ENCODE measurements at regions not wholly inside any gene's neighbourhood (a gene's known extent, or its start where the extent isn't known, plus 50 kb on each side); places are given as distances from the start of the nearest gene placed in this dataset.
"Not testable (repeated sequence)": the region's sequence is repeated elsewhere in the genome, so short reads cannot be mapped to it uniquely, and the experiment has no call there.

DNA sequence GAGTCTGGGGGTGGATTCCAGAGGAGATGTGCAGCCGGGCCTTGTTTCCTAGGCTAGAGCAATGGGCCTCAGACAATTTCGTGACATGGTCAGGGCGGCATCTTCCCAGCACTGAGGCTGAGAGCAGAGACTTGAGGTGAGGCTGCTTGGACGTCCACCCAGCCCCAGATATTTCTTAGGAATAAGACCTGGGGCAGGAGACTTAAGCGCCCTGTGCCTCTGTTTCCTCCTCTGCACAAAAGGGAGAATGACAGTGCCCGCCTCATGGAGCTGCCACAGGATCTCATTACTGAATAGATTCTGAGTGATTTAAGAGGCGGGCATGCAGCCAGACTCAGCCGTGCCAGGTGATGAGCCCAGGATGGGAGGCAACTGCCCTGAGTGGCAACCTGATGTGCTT is 297.9 kb upstream of the SFSWAP start:
- no peak overlapping the region for H3K4me3 Mint-ChIP-seq

DNA sequence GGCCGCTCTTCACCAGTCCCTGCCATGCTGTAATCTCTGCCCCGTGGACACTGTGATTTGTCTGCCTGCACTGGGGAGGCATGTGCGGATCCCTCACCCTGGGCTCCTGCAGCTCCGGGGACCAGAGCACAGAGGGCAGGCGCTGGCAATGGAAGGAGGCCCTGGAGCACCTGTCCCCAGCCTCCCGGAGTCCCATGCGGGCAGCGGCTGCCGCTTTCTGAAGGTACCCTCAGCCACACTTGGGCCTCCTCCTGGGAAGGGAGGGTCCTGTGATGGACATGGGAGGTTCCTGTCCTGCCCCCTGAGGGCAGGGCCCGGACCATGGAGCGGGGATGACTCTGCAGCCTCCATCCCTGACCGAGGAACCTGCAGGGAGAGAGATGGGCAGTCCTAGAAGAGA is 297.4 kb upstream of the SFSWAP start:
- H3K36me3 Mint-ChIP-seq (ENCODE audit: low read depth), result no peaks in the 10 kb centered on the region
- no peak overlapping the region for H3K4me3 Mint-ChIP-seq
- H3K27ac Mint-ChIP-seq, result no peak overlapping the region
- H3K27me3 Mint-ChIP-seq (ENCODE audit: insufficient read depth), result peaks cover 1% of the 10 kb centered on the region
- H3K9me3 Mint-ChIP-seq, result no peaks in the 10 kb centered on the region
- intact Hi-C loops (cut with micrococcal nuclease), result no loop called here
- DNase-seq (ENCODE audit: low spot score), result no peak
- H3K4me1 Mint-ChIP-seq (ENCODE audit: low read depth), result no peaks in the 10 kb centered on the region

More for the DNA sequence above, 297.9 kb upstream of the SFSWAP start:
- no peak for DNase-seq (ENCODE audit: low spot score)
- H3K4me1 Mint-ChIP-seq (ENCODE audit: low read depth), result no peaks in the 10 kb centered on the region
- no peak overlapping the region for H3K27ac Mint-ChIP-seq
- intact Hi-C loops (cut with micrococcal nuclease), result no loop called here
- H3K36me3 Mint-ChIP-seq (ENCODE audit: low read depth), result no peaks in the 10 kb centered on the region
- H3K27me3 Mint-ChIP-seq (ENCODE audit: insufficient read depth), result peaks cover 1% of the 10 kb centered on the region
- H3K9me3 Mint-ChIP-seq, result no peaks in the 10 kb centered on the region

DNA sequence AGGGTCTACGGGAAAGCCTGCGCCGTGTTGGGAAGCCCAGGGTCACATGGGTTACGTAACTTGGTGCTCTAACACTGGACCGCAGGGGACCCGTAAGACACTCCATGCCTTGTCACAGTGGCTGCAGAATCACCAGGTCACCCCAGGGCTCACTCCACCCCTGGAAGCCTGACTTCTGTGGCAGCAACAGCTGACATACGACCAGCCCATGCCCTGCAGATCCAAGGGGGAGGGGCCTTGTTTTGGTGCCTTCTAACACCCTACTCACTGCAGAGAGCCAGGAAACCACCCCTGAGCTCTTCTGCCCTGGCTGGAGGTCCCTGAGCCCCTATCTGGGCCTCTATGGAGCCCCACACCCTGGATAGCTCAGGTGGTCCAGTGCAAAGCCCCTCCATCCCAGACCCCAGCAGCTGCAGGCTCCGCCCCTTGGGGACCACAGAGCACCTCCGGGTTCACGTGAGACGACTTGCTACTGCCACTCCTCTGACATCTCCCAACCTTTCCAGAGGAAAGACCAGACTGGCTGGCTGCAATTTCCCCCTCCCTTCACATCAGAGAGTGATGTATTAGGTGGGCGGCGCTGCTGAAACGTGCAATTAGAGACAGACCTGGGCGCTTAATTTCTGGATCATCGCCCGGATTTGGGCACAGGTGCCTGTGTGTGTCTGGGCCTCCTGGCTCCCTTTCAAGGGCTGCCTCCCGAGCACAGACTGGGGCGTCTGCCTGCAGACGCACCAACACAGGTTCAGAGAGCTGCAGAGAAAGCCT is 296.6 kb upstream of the SFSWAP start:
- H3K4me3 Mint-ChIP-seq; H3K27ac Mint-ChIP-seq; H3K4me1 Mint-ChIP-seq (ENCODE audit: low read depth); H3K36me3 Mint-ChIP-seq (ENCODE audit: low read depth); H3K9me3 Mint-ChIP-seq; intact Hi-C loops (cut with micrococcal nuclease); H3K27me3 Mint-ChIP-seq (ENCODE audit: insufficient read depth); DNase-seq (ENCODE audit: low spot score): not testable (repeated sequence)

DNA sequence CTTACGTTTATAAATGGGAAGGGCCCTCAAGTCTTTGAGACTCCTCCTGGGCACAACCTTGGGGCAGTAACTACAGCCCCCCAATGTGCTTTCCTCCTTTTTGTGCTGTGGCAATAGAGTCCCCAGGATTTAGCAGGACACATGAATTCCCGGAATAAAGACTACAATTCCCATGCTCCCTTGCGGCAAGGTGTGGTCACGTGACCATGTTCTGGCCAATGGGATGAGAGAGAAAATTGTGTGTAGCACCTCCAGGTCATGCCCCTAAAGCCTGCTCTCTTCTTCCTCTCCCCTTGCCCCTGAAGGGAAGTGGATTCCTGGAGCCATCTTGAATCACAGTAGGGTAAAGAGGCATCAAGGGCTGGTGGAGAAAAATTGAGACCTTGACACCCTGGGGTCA is 295.1 kb upstream of the SFSWAP start:
- peaks cover 1% of the 10 kb centered on the region for H3K27me3 Mint-ChIP-seq (ENCODE audit: insufficient read depth)
- intact Hi-C loops (cut with micrococcal nuclease), result no loop called here
- H3K9me3 Mint-ChIP-seq, result no peaks in the 10 kb centered on the region
- H3K4me1 Mint-ChIP-seq (ENCODE audit: low read depth), result no peaks in the 10 kb centered on the region
- no peak overlapping the region for H3K4me3 Mint-ChIP-seq
- DNase-seq (ENCODE audit: low spot score), result no peak
- H3K27ac Mint-ChIP-seq, result no peak overlapping the region
- no peaks in the 10 kb centered on the region for H3K36me3 Mint-ChIP-seq (ENCODE audit: low read depth)

DNA sequence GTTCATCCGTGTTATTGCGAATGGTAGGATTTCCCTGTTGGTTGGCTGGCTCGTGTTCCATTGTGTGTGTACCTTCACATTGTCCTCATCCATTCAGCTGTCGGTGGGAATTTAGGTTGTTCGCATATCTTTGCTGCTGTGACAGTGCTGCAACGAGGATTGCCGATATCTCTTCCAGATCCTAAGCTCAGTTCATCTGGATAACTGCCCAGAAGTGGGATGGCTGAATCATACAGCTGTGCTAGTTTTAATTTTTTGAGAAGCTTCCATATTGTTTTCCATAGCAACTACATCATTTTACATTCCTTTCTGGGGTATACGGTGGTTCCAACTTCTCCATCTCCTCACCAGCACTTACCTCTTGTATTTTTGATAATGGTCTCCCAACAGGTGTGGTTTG is 292.8 kb upstream of the SFSWAP start:
- no peaks in the 10 kb centered on the region for H3K9me3 Mint-ChIP-seq
- no peaks in the 10 kb centered on the region for H3K36me3 Mint-ChIP-seq (ENCODE audit: low read depth)
- no peaks in the 10 kb centered on the region for H3K4me1 Mint-ChIP-seq (ENCODE audit: low read depth)
- peaks cover 2% of the 10 kb centered on the region for H3K27me3 Mint-ChIP-seq (ENCODE audit: insufficient read depth)
- intact Hi-C loops (cut with micrococcal nuclease), result no loop called here
- H3K4me3 Mint-ChIP-seq, result no peak overlapping the region
- no peak overlapping the region for H3K27ac Mint-ChIP-seq
- no peak for DNase-seq (ENCODE audit: low spot score)

DNA sequence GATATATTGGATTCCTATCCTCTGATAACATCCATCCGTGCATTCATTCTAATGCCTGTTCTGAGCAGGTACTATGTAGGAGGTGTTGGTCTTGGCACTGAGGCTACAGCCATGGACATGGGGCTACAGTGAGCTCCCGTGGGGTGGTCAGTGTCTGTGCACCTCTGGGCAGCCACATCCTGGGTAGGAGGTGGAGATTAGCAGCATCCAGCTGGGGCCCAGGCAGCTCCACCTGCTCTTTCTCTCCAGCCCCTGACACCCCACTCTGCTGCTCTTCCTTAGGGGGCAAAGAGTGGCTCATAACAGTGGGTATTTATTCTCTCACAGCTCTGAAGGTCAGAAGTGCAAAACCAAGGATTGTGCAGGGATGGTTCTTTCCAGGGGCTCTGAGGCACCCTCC is 292.0 kb upstream of the SFSWAP start:
- H3K27ac Mint-ChIP-seq, result no peak overlapping the region
- H3K9me3 Mint-ChIP-seq, result no peaks in the 10 kb centered on the region
- H3K4me3 Mint-ChIP-seq, result no peak overlapping the region
- intact Hi-C loops (cut with micrococcal nuclease), result no loop called here
- DNase-seq (ENCODE audit: low spot score), result no peak
- no peaks in the 10 kb centered on the region for H3K36me3 Mint-ChIP-seq (ENCODE audit: low read depth)
- H3K27me3 Mint-ChIP-seq (ENCODE audit: insufficient read depth), result peaks cover 2% of the 10 kb centered on the region
- H3K4me1 Mint-ChIP-seq (ENCODE audit: low read depth), result no peaks in the 10 kb centered on the region

DNA sequence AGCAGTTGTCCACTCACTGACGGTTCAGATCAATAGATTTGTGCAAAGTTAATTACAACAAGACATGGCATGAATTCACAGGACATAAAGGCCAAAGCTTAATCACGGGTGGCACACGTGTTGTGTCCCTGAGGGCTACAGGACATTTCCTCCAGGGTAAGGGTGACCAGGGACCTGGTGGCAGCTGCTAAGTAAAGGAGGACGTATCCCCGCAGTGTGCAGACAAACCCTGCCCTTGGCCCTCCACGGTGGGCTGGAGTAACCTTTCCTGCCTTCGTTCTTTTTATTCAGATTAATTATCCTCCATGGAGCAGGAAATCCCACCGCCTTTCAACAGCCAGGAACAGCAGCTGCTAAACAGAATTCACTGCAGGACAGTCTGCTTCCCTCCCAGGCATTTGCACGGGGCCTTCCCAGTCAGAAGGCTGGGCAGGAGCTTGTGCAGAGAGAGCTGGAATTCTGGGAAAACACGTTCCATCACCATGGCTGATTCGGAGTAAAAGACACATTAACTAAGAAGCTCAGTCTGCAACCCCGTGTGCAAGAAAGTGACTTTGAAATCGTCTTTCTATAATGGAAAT is 289.9 kb upstream of the SFSWAP start:
- Mint-ChIP-seq H3K27ac (no peak overlapping the region), H3K4me3 (no peak overlapping the region), H3K9me3 (no peaks in the 10 kb centered on the region), H3K27me3 (ENCODE audit: insufficient read depth) (peaks cover 6% of the 10 kb centered on the region), H3K4me1 (ENCODE audit: low read depth) (no peaks in the 10 kb centered on the region), H3K36me3 (ENCODE audit: low read depth) (no peaks in the 10 kb centered on the region)
- no peak for DNase-seq (ENCODE audit: low spot score)
- intact Hi-C loops (cut with micrococcal nuclease), result no loop called here

DNA sequence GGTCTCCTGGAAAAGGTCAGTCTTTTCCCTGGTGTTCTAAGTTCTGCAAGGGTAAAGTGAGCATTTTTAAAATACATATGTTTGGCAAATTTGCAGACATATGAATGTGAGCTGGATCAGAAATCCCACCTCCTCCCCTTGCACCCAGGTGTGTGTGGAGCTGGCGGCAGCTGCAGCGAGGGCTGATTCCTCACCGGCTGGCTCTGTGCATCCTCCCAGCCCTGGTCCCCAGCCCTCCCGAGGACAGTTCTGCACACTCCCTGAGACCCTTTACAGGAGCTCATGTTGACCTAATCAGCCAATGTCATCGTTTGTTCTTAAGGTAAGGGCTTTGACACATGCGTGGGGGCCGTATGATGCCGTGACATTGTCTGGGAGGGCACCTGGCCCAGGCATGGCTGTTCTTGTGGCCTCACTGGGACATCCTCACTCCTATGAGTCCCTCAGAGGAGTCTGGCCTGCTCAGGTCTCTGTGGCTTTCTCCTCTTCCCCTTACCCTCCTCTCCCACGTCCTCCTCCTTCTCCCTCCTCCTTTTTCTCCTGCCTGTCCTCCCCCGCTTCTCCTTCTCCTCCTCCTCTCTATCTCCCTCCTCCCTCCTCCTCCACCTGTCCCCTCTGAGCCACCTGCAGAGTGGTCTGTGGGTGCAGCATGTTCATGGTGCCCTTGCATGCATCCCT is 289.2 kb upstream of the SFSWAP start:
- Mint-ChIP-seq H3K27me3 (ENCODE audit: insufficient read depth) (peaks cover 6% of the 10 kb centered on the region), H3K4me3 (no peak overlapping the region), H3K4me1 (ENCODE audit: low read depth) (no peaks in the 10 kb centered on the region), H3K36me3 (ENCODE audit: low read depth) (no peaks in the 10 kb centered on the region), H3K9me3 (no peaks in the 10 kb centered on the region), H3K27ac (no peak overlapping the region)
- no peak for DNase-seq (ENCODE audit: low spot score)
- intact Hi-C loops (cut with micrococcal nuclease), result no loop called here

DNA sequence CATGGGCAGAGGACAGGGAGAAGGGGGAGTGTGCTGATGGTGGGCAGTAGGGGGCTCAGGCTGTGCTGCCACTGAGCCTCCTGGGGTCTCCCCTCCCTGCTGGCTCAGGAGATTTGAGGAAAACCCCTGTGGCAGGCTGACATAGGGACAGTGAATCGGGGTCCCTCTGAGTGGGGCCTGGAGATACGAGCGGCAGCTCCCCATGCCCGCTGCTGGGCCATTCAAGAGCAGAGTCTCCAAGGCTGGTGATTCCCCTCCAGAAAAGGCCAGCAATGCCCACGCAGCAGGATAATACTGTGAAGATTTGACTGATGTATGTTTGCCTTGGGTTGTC is 288.7 kb upstream of the SFSWAP start:
- Mint-ChIP-seq H3K4me1 (ENCODE audit: low read depth) (no peaks in the 10 kb centered on the region), H3K4me3 (no peak overlapping the region), H3K27ac (no peak overlapping the region), H3K36me3 (ENCODE audit: low read depth) (no peaks in the 10 kb centered on the region), H3K27me3 (ENCODE audit: insufficient read depth) (peaks cover 6% of the 10 kb centered on the region), H3K9me3 (no peaks in the 10 kb centered on the region)
- intact Hi-C loops (cut with micrococcal nuclease), result no loop called here
- DNase-seq (ENCODE audit: low spot score), result no peak

DNA sequence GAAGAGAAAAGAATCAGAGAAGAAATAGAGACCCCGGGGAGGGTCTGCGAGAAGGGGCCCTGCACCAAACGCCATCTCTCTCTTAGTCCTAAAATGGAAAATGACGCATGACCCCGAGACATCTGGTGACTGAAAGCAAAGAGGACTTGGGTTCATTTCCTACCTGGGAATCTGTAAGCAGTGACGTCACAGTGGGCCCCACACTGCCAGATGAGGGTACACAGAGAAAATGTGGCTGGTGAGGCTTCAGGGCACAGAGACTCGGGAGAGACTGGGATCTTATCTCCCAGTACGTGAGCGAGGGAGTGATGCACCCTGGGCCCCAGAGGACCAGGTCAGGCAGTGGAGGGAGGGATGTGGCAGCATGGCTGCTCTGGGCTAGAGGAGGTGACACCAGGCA is 288.1 kb upstream of the SFSWAP start:
- Mint-ChIP-seq H3K4me3 (no peak overlapping the region), H3K27ac (no peak overlapping the region), H3K36me3 (ENCODE audit: low read depth) (no peaks in the 10 kb centered on the region), H3K4me1 (ENCODE audit: low read depth) (no peaks in the 10 kb centered on the region), H3K27me3 (ENCODE audit: insufficient read depth) (peaks cover 6% of the 10 kb centered on the region), H3K9me3 (no peaks in the 10 kb centered on the region)
- intact Hi-C loops (cut with micrococcal nuclease), result no loop called here
- no peak for DNase-seq (ENCODE audit: low spot score)

DNA sequence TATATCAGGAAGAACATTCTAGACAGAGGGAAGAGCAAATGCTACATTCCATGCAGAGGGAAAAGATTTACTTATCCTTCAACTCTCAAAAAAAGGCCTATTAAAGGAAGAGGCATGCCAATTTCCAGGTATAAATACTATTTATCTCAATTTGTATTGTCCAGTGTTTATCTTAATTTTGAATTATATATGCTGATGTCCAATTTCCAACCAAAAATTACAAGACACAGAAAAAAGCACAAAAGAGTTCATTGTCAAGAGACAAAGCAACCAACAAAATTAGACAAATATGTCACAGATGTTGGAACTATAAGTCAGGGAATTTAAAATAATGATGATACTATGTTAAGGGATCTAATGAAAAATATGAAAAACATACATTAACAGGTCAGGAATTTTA is 286.6 kb upstream of the SFSWAP start:
- Mint-ChIP-seq H3K4me1 (ENCODE audit: low read depth) (no peaks in the 10 kb centered on the region), H3K9me3 (no peaks in the 10 kb centered on the region), H3K27ac (no peak overlapping the region), H3K36me3 (ENCODE audit: low read depth) (no peaks in the 10 kb centered on the region), H3K27me3 (ENCODE audit: insufficient read depth) (peaks cover 6% of the 10 kb centered on the region), H3K4me3 (no peak overlapping the region)
- DNase-seq (ENCODE audit: low spot score), result no peak
- intact Hi-C loops (cut with micrococcal nuclease), result no loop called here

DNA sequence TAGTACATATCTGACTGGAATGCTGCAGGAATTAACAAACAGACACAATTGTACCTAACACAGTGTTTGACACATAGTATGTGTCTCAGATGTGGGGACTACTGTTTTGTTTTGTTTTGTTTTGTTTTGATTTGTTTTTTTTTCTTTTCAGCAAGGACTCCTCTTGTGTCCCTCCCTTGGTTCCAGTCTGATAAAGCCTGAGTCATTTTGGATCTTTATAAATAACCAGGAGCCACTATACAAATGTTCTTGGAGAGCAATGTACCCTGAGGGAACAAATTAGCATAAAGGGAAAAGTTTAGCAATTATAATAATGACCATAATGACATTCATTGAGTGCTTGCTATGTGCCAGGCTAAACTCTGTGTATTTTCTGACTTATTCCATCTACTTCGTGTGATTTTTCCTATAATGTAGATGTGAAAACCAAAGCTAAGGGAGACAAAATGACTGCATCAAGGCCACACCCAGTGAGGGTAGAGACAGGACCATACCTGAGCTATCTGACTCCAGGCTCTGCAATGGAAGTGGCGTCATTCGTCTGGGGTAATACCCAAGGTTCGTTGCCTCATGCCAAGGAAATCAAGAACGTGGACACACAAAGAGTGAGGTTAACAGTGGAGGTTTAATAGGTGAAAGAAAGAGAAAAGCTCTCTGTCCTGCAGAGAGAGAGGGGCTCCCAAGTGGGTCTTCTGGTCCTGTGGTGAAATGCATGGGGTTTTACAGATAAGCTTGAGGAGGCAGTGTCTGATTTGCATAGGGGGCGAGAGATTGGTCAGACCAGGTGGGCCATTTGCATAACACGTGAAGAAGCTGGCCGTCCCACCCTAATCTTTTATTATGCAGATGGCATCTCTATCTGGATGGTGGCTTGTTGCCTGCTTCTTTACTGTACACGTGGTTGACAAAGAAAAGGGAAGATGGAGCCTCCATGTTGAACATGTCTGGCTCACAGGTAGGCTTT is 285.5 kb upstream of the SFSWAP start:
- intact Hi-C loops (cut with micrococcal nuclease), result no loop called here
- H3K36me3 Mint-ChIP-seq (ENCODE audit: low read depth), result no peaks in the 10 kb centered on the region
- H3K4me3 Mint-ChIP-seq, result no peak overlapping the region
- DNase-seq (ENCODE audit: low spot score), result no peak
- H3K27me3 Mint-ChIP-seq (ENCODE audit: insufficient read depth), result peaks cover 8% of the 10 kb centered on the region
- H3K9me3 Mint-ChIP-seq, result no peaks in the 10 kb centered on the region
- H3K27ac Mint-ChIP-seq, result no peak overlapping the region
- no peaks in the 10 kb centered on the region for H3K4me1 Mint-ChIP-seq (ENCODE audit: low read depth)

Measured in activated T-helper 1 cell treated with anti-CD3 and anti-CD28 coated beads, Interleukin-12 subunit alpha, Interleukin-12 subunit beta, Interleukin-2, Interleukin-4 antibody, amounts not matched to agents 30 ng/mL and 10 ng/mL and 1 ng/mL, durations not matched to agents 14 hours and 24 hours and 36 hours (primary cell).